ENCODE measurements at regions not wholly inside any gene's neighbourhood (a gene's known extent, or its start where the extent isn't known, plus 50 kb on each side); places are given as distances from the start of the nearest gene placed in this dataset.

DNA sequence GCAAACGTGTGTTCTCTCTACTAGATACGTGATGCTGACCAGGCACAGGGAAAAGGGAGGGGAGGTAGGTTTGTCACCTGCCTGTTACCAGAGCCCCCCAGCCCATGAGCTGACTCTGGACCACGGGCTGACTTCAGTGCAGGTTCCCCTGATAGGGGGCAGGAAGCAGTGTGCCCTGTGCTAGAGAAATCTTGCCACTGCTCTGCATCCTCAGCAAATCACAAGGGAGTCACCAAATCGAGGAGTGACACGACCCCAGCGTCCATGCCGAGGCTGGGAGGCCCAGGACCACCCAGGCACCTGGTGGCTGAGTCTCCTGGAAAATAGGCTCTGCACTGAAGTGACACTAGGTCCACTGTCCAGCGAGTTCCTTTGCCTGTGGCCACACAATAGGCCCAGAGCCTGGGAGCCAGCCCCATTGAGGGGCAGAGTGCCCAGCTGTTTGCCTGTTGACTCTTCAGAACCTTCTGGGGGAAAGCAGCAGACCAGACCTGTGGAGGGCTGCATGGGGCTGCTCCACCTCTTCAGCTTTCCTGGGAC lies 99.3 kb downstream of the CTTN start:
- Histone ChIP-seq H4K20me1 (replicated peaks; ENCODE audit: insufficient read depth) (no peaks in the 10 kb centered on the region), H3K4me3 (no peak overlapping the region), H3K4me2 (no peak overlapping the region), H3K27me3 (ENCODE audit: insufficient read depth) (no peaks in the 10 kb centered on the region), H3K9me2 (ENCODE audit: insufficient read depth) (no peaks in the 10 kb centered on the region), H3K27ac (ENCODE audit: low read depth) (no peak overlapping the region), H2AFZ (no peak overlapping the region), H3K4me1 (ENCODE audit: insufficient read depth) (no peaks in the 10 kb centered on the region), H3F3A (replicated peaks; ENCODE audit: low read depth) (no peaks in the 10 kb centered on the region), H3K36me3 (ENCODE audit: insufficient read depth) (no peaks in the 10 kb centered on the region), H3K79me2 (replicated peaks; ENCODE audit: insufficient read depth) (no peaks in the 10 kb centered on the region)
- Mint-ChIP-seq H3K9me3 (peaks cover 3% of the 10 kb centered on the region; the same call in 1 of the 3 replicates), H3K4me1 (peaks cover 3% of the 10 kb centered on the region; the same call in 1 of the 3 replicates), H3K27ac (no peak overlapping the region), H3K27me3 (ENCODE audit: insufficient read depth, low read depth, poor library complexity) (peaks cover 21% of the 10 kb centered on the region), H3K36me3 (ENCODE audit: low read depth) (peaks cover 19% of the 10 kb centered on the region), H3K4me3 (no peak overlapping the region)
- DNase-seq (ENCODE audit: low spot score) (no peak), ATAC-seq (no peak)
- no peak for TF ChIP-seq ZNF114 (CRISPR knock-in tag; IDR thresholded peaks at IDR 0.05)
- TF ChIP-seq, protein P1, sequence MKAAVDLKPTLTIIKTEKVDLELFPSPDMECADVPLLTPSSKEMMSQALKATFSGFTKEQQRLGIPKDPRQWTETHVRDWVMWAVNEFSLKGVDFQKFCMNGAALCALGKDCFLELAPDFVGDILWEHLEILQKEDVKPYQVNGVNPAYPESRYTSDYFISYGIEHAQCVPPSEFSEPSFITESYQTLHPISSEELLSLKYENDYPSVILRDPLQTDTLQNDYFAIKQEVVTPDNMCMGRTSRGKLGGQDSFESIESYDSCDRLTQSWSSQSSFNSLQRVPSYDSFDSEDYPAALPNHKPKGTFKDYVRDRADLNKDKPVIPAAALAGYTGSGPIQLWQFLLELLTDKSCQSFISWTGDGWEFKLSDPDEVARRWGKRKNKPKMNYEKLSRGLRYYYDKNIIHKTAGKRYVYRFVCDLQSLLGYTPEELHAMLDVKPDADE (IDR thresholded peaks at IDR 0.05): no peak
- TF ChIP-seq NANOG (IDR thresholded peaks at IDR 0.05; ENCODE audit: borderline replicate concordance): no peak
- TF ChIP-seq STAT1 (IDR thresholded peaks at IDR 0.05; ENCODE audit: unreplicated experiment): no peak
- TF ChIP-seq EZH2 (IDR thresholded peaks at IDR 0.05; ENCODE audit: low read depth, unreplicated experiment): no peak
- TF ChIP-seq ZNF331 (CRISPR knock-in tag; IDR thresholded peaks at IDR 0.05; ENCODE audit: low read depth): no peak
- no peak for TF ChIP-seq CREB1 (CRISPR knock-in tag; IDR thresholded peaks at IDR 0.05; ENCODE audit: low read depth)
- no peak for TF ChIP-seq JUNB (IDR thresholded peaks at IDR 0.05; ENCODE audit: unreplicated experiment)
- no peak for TF ChIP-seq POLR2AphosphoS5 (IDR thresholded peaks at IDR 0.05; ENCODE audit: low read depth)
- TF ChIP-seq, protein P2, sequence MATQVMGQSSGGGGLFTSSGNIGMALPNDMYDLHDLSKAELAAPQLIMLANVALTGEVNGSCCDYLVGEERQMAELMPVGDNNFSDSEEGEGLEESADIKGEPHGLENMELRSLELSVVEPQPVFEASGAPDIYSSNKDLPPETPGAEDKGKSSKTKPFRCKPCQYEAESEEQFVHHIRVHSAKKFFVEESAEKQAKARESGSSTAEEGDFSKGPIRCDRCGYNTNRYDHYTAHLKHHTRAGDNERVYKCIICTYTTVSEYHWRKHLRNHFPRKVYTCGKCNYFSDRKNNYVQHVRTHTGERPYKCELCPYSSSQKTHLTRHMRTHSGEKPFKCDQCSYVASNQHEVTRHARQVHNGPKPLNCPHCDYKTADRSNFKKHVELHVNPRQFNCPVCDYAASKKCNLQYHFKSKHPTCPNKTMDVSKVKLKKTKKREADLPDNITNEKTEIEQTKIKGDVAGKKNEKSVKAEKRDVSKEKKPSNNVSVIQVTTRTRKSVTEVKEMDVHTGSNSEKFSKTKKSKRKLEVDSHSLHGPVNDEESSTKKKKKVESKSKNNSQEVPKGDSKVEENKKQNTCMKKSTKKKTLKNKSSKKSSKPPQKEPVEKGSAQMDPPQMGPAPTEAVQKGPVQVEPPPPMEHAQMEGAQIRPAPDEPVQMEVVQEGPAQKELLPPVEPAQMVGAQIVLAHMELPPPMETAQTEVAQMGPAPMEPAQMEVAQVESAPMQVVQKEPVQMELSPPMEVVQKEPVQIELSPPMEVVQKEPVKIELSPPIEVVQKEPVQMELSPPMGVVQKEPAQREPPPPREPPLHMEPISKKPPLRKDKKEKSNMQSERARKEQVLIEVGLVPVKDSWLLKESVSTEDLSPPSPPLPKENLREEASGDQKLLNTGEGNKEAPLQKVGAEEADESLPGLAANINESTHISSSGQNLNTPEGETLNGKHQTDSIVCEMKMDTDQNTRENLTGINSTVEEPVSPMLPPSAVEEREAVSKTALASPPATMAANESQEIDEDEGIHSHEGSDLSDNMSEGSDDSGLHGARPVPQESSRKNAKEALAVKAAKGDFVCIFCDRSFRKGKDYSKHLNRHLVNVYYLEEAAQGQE (IDR thresholded peaks at IDR 0.05; ENCODE audit: unreplicated experiment): no peak
- no peak for TF ChIP-seq EZH2phosphoT487 (IDR thresholded peaks at IDR 0.05; ENCODE audit: unreplicated experiment)
- TF ChIP-seq, protein P3, sequence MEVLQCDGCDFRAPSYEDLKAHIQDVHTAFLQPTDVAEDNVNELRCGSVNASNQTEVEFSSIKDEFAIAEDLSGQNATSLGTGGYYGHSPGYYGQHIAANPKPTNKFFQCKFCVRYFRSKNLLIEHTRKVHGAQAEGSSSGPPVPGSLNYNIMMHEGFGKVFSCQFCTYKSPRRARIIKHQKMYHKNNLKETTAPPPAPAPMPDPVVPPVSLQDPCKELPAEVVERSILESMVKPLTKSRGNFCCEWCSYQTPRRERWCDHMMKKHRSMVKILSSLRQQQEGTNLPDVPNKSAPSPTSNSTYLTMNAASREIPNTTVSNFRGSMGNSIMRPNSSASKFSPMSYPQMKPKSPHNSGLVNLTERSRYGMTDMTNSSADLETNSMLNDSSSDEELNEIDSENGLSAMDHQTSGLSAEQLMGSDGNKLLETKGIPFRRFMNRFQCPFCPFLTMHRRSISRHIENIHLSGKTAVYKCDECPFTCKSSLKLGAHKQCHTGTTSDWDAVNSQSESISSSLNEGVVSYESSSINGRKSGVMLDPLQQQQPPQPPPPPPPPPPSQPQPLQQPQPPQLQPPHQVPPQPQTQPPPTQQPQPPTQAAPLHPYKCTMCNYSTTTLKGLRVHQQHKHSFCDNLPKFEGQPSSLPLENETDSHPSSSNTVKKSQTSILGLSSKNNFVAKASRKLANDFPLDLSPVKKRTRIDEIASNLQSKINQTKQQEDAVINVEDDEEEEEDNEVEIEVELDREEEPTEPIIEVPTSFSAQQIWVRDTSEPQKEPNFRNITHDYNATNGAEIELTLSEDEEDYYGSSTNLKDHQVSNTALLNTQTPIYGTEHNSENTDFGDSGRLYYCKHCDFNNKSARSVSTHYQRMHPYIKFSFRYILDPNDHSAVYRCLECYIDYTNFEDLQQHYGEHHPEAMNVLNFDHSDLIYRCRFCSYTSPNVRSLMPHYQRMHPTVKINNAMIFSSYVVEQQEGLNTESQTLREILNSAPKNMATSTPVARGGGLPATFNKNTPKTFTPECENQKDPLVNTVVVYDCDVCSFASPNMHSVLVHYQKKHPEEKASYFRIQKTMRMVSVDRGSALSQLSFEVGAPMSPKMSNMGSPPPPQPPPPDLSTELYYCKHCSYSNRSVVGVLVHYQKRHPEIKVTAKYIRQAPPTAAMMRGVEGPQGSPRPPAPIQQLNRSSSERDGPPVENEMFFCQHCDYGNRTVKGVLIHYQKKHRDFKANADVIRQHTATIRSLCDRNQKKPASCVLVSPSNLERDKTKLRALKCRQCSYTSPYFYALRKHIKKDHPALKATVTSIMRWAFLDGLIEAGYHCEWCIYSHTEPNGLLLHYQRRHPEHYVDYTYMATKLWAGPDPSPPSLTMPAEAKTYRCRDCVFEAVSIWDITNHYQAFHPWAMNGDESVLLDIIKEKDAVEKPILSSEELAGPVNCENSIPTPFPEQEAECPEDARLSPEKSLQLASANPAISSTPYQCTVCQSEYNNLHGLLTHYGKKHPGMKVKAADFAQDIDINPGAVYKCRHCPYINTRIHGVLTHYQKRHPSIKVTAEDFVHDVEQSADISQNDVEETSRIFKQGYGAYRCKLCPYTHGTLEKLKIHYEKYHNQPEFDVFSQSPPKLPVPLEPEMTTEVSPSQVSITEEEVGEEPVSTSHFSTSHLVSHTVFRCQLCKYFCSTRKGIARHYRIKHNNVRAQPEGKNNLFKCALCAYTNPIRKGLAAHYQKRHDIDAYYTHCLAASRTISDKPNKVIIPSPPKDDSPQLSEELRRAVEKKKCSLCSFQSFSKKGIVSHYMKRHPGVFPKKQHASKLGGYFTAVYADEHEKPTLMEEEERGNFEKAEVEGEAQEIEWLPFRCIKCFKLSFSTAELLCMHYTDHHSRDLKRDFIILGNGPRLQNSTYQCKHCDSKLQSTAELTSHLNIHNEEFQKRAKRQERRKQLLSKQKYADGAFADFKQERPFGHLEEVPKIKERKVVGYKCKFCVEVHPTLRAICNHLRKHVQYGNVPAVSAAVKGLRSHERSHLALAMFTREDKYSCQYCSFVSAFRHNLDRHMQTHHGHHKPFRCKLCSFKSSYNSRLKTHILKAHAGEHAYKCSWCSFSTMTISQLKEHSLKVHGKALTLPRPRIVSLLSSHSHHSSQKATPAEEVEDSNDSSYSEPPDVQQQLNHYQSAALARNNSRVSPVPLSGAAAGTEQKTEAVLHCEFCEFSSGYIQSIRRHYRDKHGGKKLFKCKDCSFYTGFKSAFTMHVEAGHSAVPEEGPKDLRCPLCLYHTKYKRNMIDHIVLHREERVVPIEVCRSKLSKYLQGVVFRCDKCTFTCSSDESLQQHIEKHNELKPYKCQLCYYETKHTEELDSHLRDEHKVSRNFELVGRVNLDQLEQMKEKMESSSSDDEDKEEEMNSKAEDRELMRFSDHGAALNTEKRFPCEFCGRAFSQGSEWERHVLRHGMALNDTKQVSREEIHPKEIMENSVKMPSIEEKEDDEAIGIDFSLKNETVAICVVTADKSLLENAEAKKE (CRISPR knock-in tag; IDR thresholded peaks at IDR 0.05): no peak
- TF ChIP-seq, protein P4, sequence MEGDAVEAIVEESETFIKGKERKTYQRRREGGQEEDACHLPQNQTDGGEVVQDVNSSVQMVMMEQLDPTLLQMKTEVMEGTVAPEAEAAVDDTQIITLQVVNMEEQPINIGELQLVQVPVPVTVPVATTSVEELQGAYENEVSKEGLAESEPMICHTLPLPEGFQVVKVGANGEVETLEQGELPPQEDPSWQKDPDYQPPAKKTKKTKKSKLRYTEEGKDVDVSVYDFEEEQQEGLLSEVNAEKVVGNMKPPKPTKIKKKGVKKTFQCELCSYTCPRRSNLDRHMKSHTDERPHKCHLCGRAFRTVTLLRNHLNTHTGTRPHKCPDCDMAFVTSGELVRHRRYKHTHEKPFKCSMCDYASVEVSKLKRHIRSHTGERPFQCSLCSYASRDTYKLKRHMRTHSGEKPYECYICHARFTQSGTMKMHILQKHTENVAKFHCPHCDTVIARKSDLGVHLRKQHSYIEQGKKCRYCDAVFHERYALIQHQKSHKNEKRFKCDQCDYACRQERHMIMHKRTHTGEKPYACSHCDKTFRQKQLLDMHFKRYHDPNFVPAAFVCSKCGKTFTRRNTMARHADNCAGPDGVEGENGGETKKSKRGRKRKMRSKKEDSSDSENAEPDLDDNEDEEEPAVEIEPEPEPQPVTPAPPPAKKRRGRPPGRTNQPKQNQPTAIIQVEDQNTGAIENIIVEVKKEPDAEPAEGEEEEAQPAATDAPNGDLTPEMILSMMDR (conservative IDR thresholded peaks at IDR 0.05; ENCODE audit: low read depth in 2 of 2): no peak

Measured in GM23338 (cell line).